ENCODE measurements at regions not wholly inside any gene's neighbourhood (a gene's known extent, or its start where the extent isn't known, plus 50 kb on each side); places are given as distances from the start of the nearest gene placed in this dataset.

DNA sequence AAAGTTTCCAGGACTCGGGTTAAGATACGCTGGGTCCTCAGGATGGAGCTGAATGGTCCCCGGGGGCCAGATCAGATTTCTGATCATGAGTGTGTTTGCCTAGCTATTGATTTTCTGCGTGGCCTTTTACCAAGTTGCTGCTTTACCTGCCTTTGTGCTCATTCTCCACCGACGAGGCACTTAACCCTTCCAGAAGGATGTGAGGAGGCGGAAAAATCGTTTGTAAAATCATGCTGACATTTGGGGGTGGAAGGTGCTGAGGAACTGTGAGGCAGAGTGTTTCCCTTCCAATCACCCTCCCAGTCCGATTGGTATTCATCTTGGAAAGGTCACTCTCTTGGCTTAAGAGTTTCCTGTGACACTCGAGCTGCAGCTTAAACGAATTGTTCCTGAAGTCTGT is 337.1 kb upstream of the KAZN start:
- no peaks in the 10 kb centered on the region for H3K9me1 ChIP-seq (replicated peaks; ENCODE audit: control insufficient read depth, extremely low read depth, insufficient read depth, low read length)
- H3K9ac ChIP-seq (replicated peaks; ENCODE audit: extremely low read depth, insufficient read depth, low read length): no peak overlapping the region
- intact Hi-C loops (cut with micrococcal nuclease) (no loop called here), dilution Hi-C loops (cut with MboI; ENCODE audit: extremely low pct_ligation_motif_present, low sequenced_read_pairs) (no loop called here)
- no peaks in the 10 kb centered on the region for H3K4me1 ChIP-seq (ENCODE audit: control insufficient read depth, extremely low read depth, insufficient read depth, low read length)
- ChIA-PET POLR2A (no interaction called here), CTCF (no interaction called here)
- no peaks in the 10 kb centered on the region for H4K20me1 ChIP-seq (replicated peaks; ENCODE audit: control insufficient read depth, extremely low read depth, insufficient read depth, low read length)
- no peaks in the 10 kb centered on the region for H3K36me3 ChIP-seq (ENCODE audit: control insufficient read depth in 2 of 2, extremely low read depth in 1 of 2, insufficient read depth in 2 of 2, low read length in 2 of 2)
- no peak for FAIRE-seq
- no peaks in the 10 kb centered on the region for H3K79me2 ChIP-seq (ENCODE audit: control insufficient read depth, insufficient read depth, low read length)
- DNase-seq (ENCODE audit: low read depth, low spot score): no peak
- H3K27ac ChIP-seq (ENCODE audit: insufficient read depth, low read depth, low read length): no peak overlapping the region
- no peak for TF ChIP-seq POLR2AphosphoS5 (IDR thresholded peaks at IDR 0.05; ENCODE audit: insufficient read depth, low read depth, low read length)
- TF ChIP-seq, protein P1, sequence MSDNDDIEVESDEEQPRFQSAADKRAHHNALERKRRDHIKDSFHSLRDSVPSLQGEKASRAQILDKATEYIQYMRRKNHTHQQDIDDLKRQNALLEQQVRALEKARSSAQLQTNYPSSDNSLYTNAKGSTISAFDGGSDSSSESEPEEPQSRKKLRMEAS (IDR thresholded peaks at IDR 0.05; ENCODE audit: insufficient read depth, insufficient read length): no peak
- TF ChIP-seq EZH2 (IDR thresholded peaks at IDR 0.05; ENCODE audit: borderline replicate concordance, low read depth, low read length, severe bottlenecking): no peak
- TF ChIP-seq, protein P2, sequence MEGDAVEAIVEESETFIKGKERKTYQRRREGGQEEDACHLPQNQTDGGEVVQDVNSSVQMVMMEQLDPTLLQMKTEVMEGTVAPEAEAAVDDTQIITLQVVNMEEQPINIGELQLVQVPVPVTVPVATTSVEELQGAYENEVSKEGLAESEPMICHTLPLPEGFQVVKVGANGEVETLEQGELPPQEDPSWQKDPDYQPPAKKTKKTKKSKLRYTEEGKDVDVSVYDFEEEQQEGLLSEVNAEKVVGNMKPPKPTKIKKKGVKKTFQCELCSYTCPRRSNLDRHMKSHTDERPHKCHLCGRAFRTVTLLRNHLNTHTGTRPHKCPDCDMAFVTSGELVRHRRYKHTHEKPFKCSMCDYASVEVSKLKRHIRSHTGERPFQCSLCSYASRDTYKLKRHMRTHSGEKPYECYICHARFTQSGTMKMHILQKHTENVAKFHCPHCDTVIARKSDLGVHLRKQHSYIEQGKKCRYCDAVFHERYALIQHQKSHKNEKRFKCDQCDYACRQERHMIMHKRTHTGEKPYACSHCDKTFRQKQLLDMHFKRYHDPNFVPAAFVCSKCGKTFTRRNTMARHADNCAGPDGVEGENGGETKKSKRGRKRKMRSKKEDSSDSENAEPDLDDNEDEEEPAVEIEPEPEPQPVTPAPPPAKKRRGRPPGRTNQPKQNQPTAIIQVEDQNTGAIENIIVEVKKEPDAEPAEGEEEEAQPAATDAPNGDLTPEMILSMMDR (IDR thresholded peaks at IDR 0.05; ENCODE audit: extremely low read depth in 1 of 2, insufficient read depth in 1 of 2, low read depth in 1 of 2, low read length in 2 of 2): no peak
- TF ChIP-seq POLR2A (IDR thresholded peaks at IDR 0.05; ENCODE audit: low read depth, low read length): no peak
- TF ChIP-seq GATA2 (IDR thresholded peaks at IDR 0.05; ENCODE audit: insufficient read depth, insufficient read length, low read depth, low read length): no peak
- no peak for TF ChIP-seq JUN (IDR thresholded peaks at IDR 0.05; ENCODE audit: borderline replicate concordance, insufficient read depth, insufficient read length, low read depth)
- no peak for TF ChIP-seq MYC (IDR thresholded peaks at IDR 0.05; ENCODE audit: low read depth, low read length)
- TF ChIP-seq FOS (IDR thresholded peaks at IDR 0.05; ENCODE audit: borderline replicate concordance, insufficient read depth, low read length): no peak
- no peaks in the 10 kb centered on the region for H3K27me3 ChIP-seq (ENCODE audit: control insufficient read depth in 2 of 2, insufficient read depth in 2 of 2, low read length in 2 of 2)
- no peak overlapping the region for H3K4me3 ChIP-seq (replicated peaks in 1 of 3; ENCODE audit: insufficient read depth in 1 of 3, low read depth in 1 of 3, low read length in 3 of 3)
- BruUV-seq (replicated peaks): no TSS peak
- no peak overlapping the region for H2AFZ ChIP-seq (ENCODE audit: low read depth, low read length)
- H3K9me3 ChIP-seq (replicated peaks; ENCODE audit: control insufficient read depth, insufficient read depth, low read length): peaks cover 4% of the 10 kb centered on the region
- no peak overlapping the region for H3K4me2 ChIP-seq (ENCODE audit: insufficient read depth, low read length)
